MM.1S (cell line): ENCODE measurements at regions not wholly inside any gene's neighbourhood (a gene's known extent, or its start where the extent isn't known, plus 50 kb on each side); places are given as distances from the start of the nearest gene placed in this dataset.

Source experiments
- DNase-seq: peaks from one replicate; pipeline ENCODE4 v3.0.0-alpha.2; 2015
- H2AFZ ChIP-seq: fragments of 300-600 bp; sonication (generic); 2 replicates; pipeline ENCODE4 v1.6.0; 2016; ENCODE audit warnings: antibody characterized with exemption, low read length
- H3F3A ChIP-seq: fragments of 300-600 bp; sonication (generic); 2 replicates; pipeline ENCODE4 v1.6.1; 2016; ENCODE audit warnings: mild to moderate bottlenecking, antibody characterized with exemption, low read length, moderate library complexity, mixed read lengths; ENCODE audit not compliant: insufficient read depth
- H3K27ac ChIP-seq: fragments of 300-600 bp; sonication (generic); 2 replicates; pipeline ENCODE4 v1.5.1; 2016; ENCODE audit warnings: mild to moderate bottlenecking, low read length
- H3K27me3 ChIP-seq: fragments of 300-600 bp; sonication (generic); replicated peaks from 2 replicates; pipeline ENCODE4 v1.6.0; 2016; ENCODE audit warnings: low read length; ENCODE audit not compliant: insufficient read depth
- H3K36me3 ChIP-seq: fragments of 300-600 bp; sonication (generic); replicated peaks from 2 replicates; pipeline ENCODE4 v1.6.1; 2016; ENCODE audit warnings: mild to moderate bottlenecking, low read length, mixed read lengths; ENCODE audit not compliant: insufficient read depth
- H3K4me1 ChIP-seq: fragments of 300-600 bp; sonication (generic); 2 replicates; pipeline ENCODE4 v1.6.1; 2016; ENCODE audit warnings: low read length, mixed read lengths
- H3K4me2 ChIP-seq: fragments of 300-600 bp; sonication (generic); 2 replicates; pipeline ENCODE4 v1.6.0; 2016; ENCODE audit warnings: low read depth, low read length
- H3K4me3 ChIP-seq: fragments of 300-600 bp; sonication (generic); 2 replicates; pipeline ENCODE4 v1.5.1; 2016; ENCODE audit warnings: low read length, mixed read lengths
- H3K79me2 ChIP-seq: fragments of 300-600 bp; sonication (generic); 2 replicates; pipeline ENCODE4 v1.6.1; 2016; ENCODE audit warnings: mixed run types, low read length, mixed read lengths
- H3K9ac ChIP-seq: fragments of 300-600 bp; sonication (generic); 2 replicates; pipeline ENCODE4 v1.6.1; 2016; ENCODE audit warnings: low read length, mixed read lengths
- H3K9me2 ChIP-seq: fragments of 300-600 bp; sonication (generic); replicated peaks from 2 replicates; pipeline ENCODE4 v1.6.1; 2016; ENCODE audit warnings: mild to moderate bottlenecking, low read length, mixed read lengths; ENCODE audit not compliant: insufficient read depth
- H3K9me3 ChIP-seq: fragments of 300-600 bp; sonication (generic); replicated peaks from 2 replicates; pipeline ENCODE4 v1.6.1; 2016; ENCODE audit warnings: mild to moderate bottlenecking, low read length, mixed read lengths; ENCODE audit not compliant: insufficient read depth
- H4K20me1 ChIP-seq: fragments of 300-600 bp; sonication (generic); 2 replicates; pipeline ENCODE4 v1.6.1; 2016; ENCODE audit warnings: mild to moderate bottlenecking, low read length, moderate library complexity, mixed read lengths; ENCODE audit not compliant: insufficient read depth
- CTCF ChIP-seq: fragments of 300-600 bp; sonication (generic); IDR thresholded peaks from 2 replicates; pipeline ENCODE4 v1.5.1; 2016; ENCODE audit warnings: antibody characterized with exemption, low read length, mixed read lengths
- EZH2 ChIP-seq: fragments of 300-600 bp; sonication (generic); optimal IDR thresholded peaks from 2 replicates; pipeline ENCODE3; 2017; ENCODE audit warnings: low read depth, mild to moderate bottlenecking, antibody characterized with exemption, low read length, mixed read lengths
- EZH2phosphoT487 ChIP-seq: fragments of 300-600 bp; sonication (generic); IDR thresholded peaks from 2 replicates; pipeline ENCODE4 v1.6.1; 2018; ENCODE audit warnings: antibody characterized with exemption, low read length

- H3K4me2 ChIP-seq = no peak overlapping the region
- no peaks in the 10 kb centered on the region for H3K9me2 ChIP-seq
- no peaks in the 10 kb centered on the region for H3K9me3 ChIP-seq
- no peak overlapping the region for H3K27ac ChIP-seq
- no peaks in the 10 kb centered on the region for H3K27me3 ChIP-seq
- H3F3A ChIP-seq = no peaks in the 10 kb centered on the region
- no peaks in the 10 kb centered on the region for H4K20me1 ChIP-seq
- no peaks in the 10 kb centered on the region for H3K36me3 ChIP-seq
- no peak overlapping the region for H3K4me3 ChIP-seq
- H2AFZ ChIP-seq = no peak overlapping the region
- H3K4me1 ChIP-seq = no peaks in the 10 kb centered on the region
- TF ChIP-seq CTCF (no peak), EZH2phosphoT487 (no peak), EZH2 (no peak)
- H3K9ac ChIP-seq = no peak overlapping the region
- DNase-seq = no peak
- no peaks in the 10 kb centered on the region for H3K79me2 ChIP-seq
These were observed 56.9 kb downstream of the SLITRK6 start for GRCh38 chr13:85742355-85742754.

GRCh38 chr13:85741017-85741416 lies 58.2 kb downstream of the SLITRK6 start:
- no peak overlapping the region for H2AFZ ChIP-seq
- H3K27me3 ChIP-seq = no peaks in the 10 kb centered on the region
- H3K4me3 ChIP-seq = no peak overlapping the region
- no peaks in the 10 kb centered on the region for H3K79me2 ChIP-seq
- H3F3A ChIP-seq = no peaks in the 10 kb centered on the region
- H3K9me2 ChIP-seq = no peaks in the 10 kb centered on the region
- no peaks in the 10 kb centered on the region for H3K4me1 ChIP-seq
- no peak overlapping the region for H3K4me2 ChIP-seq
- H4K20me1 ChIP-seq = no peaks in the 10 kb centered on the region
- DNase-seq = no peak
- no peak overlapping the region for H3K27ac ChIP-seq
- no peaks in the 10 kb centered on the region for H3K9me3 ChIP-seq
- no peaks in the 10 kb centered on the region for H3K36me3 ChIP-seq
- no peak for TF ChIP-seq EZH2
- no peak for TF ChIP-seq EZH2phosphoT487
- no peak for TF ChIP-seq CTCF
- no peak overlapping the region for H3K9ac ChIP-seq

- H2AFZ ChIP-seq = no peak overlapping the region
- no peaks in the 10 kb centered on the region for H3K36me3 ChIP-seq
- H3K27me3 ChIP-seq = no peaks in the 10 kb centered on the region
- no peak overlapping the region for H3K9ac ChIP-seq
- no peaks in the 10 kb centered on the region for H4K20me1 ChIP-seq
- no peak overlapping the region for H3K27ac ChIP-seq
- no peaks in the 10 kb centered on the region for H3K79me2 ChIP-seq
- TF ChIP-seq EZH2 (no peak), EZH2phosphoT487 (no peak), CTCF (no peak)
- DNase-seq = no peak
- H3K4me1 ChIP-seq = no peaks in the 10 kb centered on the region
- no peak overlapping the region for H3K4me2 ChIP-seq
- no peaks in the 10 kb centered on the region for H3K9me2 ChIP-seq
- no peak overlapping the region for H3K4me3 ChIP-seq
- no peaks in the 10 kb centered on the region for H3K9me3 ChIP-seq
- H3F3A ChIP-seq = no peaks in the 10 kb centered on the region
These were observed 60.4 kb downstream of the SLITRK6 start for GRCh38 chr13:85738696-85739320.
